NAMALWA (cell line): ENCODE measurements at regions not wholly inside any gene's neighbourhood (a gene's known extent, or its start where the extent isn't known, plus 50 kb on each side); places are given as distances from the start of the nearest gene placed in this dataset.
"Not testable (repeated sequence)": the region's sequence is repeated elsewhere in the genome, so short reads cannot be mapped to it uniquely, and the experiment has no call there.

ENCODE experiments used
- DNase-seq: peaks from one replicate; pipeline ENCODE4 v3.0.0-alpha.2; 2015; ENCODE audit warnings: low spot score

GRCh38 chr10:108082596-108082995 lies 918.1 kb upstream of the SORCS1 start:
- no peak for DNase-seq

DNA sequence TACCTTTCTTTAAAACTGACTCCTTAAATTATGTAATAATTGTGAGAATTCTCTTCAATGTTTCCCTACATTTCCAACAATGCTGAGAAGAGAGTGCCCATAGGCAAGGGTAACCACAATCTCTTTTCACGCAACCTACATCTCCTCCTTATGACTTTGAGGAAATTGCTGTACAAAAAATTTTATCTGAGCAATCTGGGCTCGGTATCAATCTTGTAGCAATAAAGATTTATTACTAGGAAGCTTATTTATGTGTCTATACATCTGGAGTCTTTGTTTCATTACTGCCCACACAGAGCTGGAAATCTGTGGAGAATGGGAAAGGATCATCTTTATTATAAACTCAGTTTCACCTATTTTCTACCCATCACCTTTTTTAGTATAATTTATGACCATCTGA lies 913.8 kb upstream of the SORCS1 start:
- DNase-seq: no peak

DNA sequence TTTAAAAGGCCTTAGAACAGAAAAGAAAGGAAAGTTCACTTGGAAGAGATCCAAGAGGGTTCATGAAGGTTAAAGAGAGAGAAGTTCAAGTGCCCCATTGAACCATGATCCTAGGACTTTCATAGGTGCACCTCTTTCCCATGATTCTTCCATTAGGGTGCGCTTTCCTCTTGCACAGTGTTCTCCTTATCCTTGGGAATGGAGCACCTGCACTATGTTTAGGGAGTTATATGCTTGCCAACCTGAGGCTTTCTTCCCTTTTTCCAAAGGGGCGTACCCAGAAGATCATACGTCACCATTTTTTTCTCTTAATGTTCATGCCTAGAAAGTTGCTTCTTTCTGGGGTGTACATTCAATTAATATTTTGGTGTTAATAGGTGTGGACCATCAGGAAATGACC lies 908.0 kb upstream of the SORCS1 start:
- no peak for DNase-seq

DNA sequence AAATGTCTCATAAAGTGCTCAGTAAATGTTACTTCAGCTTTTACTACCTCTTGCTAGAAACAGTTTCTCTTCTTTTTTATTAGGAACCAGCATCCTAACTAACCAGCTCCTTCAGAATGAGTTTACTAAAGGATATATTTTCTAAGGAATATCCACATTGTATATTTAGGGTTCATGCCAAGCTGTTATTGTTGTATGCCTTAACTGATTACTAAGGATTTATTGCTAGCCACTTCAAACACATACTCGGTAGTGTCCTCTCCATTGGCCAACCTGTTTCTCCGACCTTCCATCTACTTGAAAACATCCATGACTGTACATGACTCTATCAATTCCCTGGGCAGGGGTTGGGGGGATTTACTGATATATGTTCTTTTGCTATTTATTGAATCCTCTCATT lies 906.3 kb upstream of the SORCS1 start:
- DNase-seq: no peak

DNA sequence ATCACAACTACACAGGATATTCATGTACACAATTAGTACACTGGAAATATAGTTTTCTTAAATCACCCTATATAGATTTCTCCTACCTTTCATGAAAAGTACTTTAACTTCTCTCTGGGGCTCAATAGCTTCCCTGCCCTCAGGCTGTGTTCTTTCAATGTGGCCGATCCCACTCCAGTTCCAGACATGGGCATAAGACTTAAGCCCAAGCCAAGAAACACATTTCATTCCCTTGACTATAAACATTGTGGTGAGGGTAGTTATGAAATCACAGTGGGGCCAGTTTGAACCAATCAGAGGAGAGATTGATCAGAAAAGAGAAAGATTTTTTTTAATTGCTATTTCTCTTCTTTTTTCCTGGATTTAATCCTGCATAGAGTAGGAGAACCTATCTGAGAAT lies 904.6 kb upstream of the SORCS1 start:
- no peak for DNase-seq

GRCh38 chr10:108064746-108065260 lies 900.3 kb upstream of the SORCS1 start:
- DNase-seq: no peak

DNA sequence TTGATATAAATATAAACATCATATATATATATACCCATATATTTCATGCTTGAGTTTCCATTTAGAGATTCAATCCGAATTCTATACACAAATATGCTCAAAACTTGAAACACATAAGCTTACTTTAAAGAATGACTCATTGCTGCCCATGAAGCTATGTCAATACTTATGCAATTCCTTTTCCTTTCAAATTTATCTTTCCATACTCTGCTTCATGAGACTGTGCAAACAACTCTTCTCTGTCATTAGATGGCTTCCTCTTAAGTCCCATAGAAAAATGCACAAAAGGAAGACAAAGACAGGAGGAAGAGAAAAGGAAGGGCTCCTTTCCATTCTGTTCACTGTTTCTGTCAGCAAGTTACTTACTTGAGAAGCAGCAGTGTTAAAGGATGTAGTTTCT lies 895.7 kb upstream of the SORCS1 start:
- DNase-seq: no peak

DNA sequence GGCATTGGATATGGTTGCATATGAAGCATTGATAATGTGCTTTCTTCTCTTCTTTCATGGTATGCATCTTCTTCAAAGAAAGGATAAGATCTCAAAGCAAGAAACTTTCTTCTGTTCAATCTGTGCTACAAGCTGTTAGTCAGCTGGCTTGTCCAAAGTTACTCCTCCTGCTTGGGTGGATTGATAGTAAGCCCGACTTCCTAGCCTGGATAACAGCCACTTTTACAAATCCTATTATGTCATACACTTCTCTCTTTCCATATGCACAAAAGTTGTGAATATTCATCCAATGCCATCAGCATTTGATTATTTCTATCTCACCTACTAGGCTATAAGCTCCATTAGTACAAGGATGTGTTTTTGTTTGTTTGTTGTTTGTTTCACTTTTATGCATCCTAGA lies 891.0 kb upstream of the SORCS1 start:
- no peak for DNase-seq

DNA sequence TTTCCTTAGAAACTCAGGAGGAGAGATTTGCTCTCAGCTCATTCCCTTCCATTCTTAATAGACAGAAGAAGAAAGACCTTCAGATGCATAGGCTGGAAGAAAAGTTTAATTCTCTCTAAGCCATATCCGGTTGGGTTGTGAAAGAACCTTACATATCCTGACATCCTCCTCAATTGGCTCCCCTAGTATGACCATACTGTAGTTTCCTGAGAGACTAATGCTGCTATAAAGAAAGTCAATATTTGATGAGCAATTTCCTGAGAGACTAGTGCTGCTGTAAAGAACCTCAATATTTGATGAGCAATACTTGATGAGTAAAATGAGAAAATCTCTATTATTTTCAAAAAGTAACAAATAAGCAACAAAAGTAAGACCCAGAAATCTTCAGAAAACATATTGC lies 888.5 kb upstream of the SORCS1 start:
- DNase-seq: no peak

- no peak for DNase-seq
These were observed 886.7 kb upstream of the SORCS1 start for GRCh38 chr10:108051218-108051617.

- DNase-seq: no peak
These were observed 886.1 kb upstream of the SORCS1 start for GRCh38 chr10:108050626-108051025.

GRCh38 chr10:108049668-108050067 lies 885.2 kb upstream of the SORCS1 start:
- DNase-seq: no peak

GRCh38 chr10:108048898-108049297 lies 884.4 kb upstream of the SORCS1 start:
- no peak for DNase-seq

GRCh38 chr10:108039821-108040584 lies 875.5 kb upstream of the SORCS1 start:
- DNase-seq: no peak

DNA sequence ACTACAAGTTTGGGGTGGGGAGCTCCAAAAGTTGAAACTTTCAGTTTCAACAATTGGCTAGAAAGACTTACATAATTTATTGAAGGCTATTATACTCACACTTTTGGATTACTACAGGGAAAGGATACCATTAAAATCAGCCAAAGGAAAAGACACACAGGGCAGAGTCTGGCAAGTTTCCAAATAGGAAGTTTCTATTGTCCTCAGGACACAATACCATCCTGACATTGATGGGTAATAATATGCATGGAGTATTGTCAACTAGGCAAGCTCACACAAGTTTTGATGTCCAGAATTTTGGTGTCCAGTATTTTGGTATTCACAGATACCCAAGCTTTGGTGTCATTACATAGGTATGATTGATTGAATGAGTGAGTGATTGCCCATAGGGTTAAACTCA lies 872.6 kb upstream of the SORCS1 start:
- no peak for DNase-seq

- DNase-seq: no peak
These were observed 871.8 kb upstream of the SORCS1 start for GRCh38 chr10:108036265-108036664.

- DNase-seq: no peak
These were observed 870.3 kb upstream of the SORCS1 start for GRCh38 chr10:108034829-108035228.

DNA sequence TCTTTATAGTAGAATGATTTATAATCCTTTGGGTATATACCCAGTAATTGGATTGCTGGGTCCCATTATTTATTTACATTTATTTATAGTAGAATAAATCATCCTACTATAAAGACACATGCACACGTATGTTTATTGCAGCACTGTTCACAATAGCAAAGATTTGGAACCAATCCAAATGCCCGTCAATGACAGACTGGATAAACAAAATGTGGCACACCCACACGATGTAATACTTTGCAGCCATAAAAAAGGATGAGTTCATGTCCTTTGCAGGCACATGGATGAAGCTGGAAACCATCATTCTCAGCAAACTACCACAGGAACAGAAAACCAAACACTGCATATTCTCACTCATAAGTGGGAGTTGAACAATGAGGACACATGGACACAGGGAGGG lies 869.0 kb upstream of the SORCS1 start:
- not testable (repeated sequence) for DNase-seq

GRCh38 chr10:108031505-108031904 lies 867.0 kb upstream of the SORCS1 start:
- no peak for DNase-seq

DNA sequence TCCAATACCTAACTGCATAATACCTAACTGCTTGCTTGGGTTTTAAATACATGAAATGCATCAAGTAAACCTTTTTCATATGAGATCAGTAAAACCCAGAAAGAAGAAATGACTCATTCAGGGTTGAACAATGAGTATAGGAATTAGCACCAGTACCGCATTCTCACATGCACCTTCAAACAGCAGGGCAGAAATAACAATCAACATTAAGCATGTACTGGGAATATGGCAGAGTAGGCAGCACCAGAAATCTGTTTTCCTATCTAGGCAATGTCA lies 850.3 kb upstream of the SORCS1 start:
- no peak for DNase-seq

DNA sequence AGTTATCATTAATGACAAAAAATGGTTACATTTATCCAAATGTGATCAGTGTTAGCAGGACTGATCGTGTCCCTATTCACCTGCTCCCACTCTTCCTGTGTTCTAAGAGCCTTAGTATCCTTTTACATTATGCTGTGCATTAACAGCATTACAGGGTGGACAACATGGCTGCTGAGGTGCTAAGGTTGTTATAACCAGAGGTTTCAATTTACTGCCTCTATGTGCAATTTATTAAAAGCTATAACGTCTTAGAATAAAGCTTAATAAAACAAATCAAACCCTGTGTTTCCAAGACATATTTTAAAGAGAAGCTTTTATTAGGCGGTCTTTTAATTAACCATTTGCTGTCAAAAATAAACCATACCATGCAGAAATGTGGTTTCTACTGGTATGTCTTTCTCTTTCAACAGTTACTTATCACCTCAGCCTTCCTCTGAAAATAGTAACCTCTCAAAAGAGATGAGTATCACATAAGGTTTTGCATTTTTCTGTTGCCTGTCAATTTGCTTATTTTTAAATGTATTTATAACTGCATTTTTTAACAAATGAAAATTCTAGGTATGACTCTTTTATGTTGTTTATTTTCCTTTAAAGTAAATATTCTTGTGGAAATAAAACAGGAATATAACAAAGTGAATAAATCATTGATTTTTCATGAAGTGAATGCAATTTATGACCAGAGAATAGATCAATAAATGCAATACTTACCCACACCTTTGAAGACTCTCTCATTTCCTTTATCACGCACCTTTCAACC lies 849.8 kb upstream of the SORCS1 start:
- no peak for DNase-seq

DNA sequence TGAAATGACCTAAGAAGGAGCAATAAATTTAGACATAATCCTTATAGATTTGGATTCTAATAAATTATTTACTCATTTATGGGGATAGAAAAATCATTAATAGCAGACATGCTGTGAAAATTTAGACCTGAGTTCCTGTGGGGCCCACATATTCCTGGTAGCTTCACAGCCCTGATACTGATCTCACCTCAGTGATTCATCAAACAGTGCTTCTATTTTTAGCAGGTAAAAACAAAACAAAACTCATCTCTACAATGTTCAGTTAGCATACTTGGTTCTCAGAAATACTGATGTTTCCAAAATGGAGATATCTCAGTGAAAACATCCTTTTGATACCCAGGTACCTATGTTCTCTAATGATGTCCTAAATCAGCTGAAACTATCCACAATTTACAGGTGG lies 841.1 kb upstream of the SORCS1 start:
- no peak for DNase-seq

DNA sequence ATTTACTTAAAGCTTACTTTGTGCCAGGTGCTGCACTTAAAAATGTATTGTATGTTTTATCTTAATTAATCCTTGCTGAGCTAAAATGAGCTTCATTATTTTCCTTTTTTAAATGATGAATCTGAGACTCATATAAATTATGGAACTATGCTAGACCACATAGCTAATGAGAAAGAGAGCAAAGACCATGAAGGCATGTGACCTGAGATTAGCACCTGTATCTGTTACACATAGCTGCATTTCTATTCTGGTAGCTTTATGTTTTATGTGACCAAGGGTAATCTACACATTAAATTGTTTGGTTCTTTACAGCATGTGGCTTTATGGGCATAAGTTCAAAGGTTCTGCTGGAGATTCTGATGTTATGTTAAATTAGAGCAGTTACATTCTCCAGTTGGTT lies 839.1 kb upstream of the SORCS1 start:
- no peak for DNase-seq

DNA sequence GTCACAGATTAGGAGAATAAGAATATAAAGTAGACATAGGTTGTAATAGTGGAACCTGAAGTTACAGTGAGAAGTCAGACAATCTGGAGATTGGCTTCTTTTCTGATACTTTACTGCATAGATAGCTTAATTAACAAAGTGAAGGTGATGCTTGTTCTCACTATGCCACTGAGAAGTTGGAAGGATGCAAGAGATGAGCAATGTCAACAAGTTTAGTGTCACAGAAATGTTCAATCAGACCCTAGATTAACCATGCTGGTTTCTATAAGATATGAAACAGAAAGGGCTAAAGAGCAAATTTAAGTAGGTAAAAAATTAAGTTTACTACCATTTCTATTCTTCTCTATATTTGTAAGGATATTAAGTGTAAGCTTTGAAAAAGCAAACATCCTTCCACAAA lies 838.6 kb upstream of the SORCS1 start:
- no peak for DNase-seq
